ENCODE measurements at regions not wholly inside any gene's neighbourhood (a gene's known extent, or its start where the extent isn't known, plus 50 kb on each side); places are given as distances from the start of the nearest gene placed in this dataset.
"Not testable (repeated sequence)": the region's sequence is repeated elsewhere in the genome, so short reads cannot be mapped to it uniquely, and the experiment has no call there.

DNA sequence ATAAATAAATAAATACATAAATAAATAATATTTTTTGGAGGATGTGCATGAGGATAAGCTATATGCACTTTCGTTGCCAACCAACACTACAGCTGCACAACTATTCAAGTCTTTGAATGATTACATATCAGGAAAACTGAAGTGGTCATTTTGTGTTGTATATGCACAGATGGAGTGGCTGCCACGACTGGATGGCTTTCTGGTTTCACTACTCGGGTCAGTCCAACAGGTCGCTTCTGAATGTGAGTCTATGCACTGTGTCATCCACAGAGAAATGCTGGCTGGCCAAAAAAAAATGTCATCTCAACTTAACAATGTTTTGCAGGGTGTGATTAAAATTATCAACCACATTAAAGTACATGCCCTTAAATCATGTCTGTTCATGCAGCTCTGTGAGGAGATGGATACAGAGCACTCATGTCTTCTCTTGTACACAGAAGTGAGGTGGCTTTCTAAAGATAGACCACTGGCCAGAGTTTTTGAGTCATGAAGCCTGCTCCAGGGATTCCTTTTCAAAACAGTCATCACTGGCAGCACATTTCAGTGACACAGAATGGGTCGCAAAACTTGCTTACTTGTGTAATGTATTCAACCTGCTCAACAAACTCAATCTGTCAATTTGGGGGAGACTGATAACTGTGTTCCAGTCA lies 589.8 kb upstream of the CYLC2 start:
- TF ChIP-seq, protein P1, sequence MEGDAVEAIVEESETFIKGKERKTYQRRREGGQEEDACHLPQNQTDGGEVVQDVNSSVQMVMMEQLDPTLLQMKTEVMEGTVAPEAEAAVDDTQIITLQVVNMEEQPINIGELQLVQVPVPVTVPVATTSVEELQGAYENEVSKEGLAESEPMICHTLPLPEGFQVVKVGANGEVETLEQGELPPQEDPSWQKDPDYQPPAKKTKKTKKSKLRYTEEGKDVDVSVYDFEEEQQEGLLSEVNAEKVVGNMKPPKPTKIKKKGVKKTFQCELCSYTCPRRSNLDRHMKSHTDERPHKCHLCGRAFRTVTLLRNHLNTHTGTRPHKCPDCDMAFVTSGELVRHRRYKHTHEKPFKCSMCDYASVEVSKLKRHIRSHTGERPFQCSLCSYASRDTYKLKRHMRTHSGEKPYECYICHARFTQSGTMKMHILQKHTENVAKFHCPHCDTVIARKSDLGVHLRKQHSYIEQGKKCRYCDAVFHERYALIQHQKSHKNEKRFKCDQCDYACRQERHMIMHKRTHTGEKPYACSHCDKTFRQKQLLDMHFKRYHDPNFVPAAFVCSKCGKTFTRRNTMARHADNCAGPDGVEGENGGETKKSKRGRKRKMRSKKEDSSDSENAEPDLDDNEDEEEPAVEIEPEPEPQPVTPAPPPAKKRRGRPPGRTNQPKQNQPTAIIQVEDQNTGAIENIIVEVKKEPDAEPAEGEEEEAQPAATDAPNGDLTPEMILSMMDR (conservative IDR thresholded peaks at IDR 0.05): no peak
- no peak for TF ChIP-seq ZFX (IDR thresholded peaks at IDR 0.05)
- no peak overlapping the region for H3K27ac ChIP-seq

GRCh38 chr9:102403514-102403913 lies 591.6 kb upstream of the CYLC2 start:
- TF ChIP-seq, protein P1 (conservative IDR thresholded peaks at IDR 0.05): no peak
- no peak for TF ChIP-seq ZFX (IDR thresholded peaks at IDR 0.05)
- no peak overlapping the region for H3K27ac ChIP-seq

- no peak overlapping the region for H3K27ac ChIP-seq
These were observed 596.9 kb upstream of the CYLC2 start for GRCh38 chr9:102398205-102398604.

GRCh38 chr9:102385620-102386019 lies 609.5 kb upstream of the CYLC2 start:
- H3K27ac ChIP-seq: not testable (repeated sequence)

More at GRCh38 chr9:102398205-102398604, 596.9 kb upstream of the CYLC2 start:
- TF ChIP-seq, protein P1 (conservative IDR thresholded peaks at IDR 0.05): no peak
- TF ChIP-seq ZFX (IDR thresholded peaks at IDR 0.05): no peak

DNA sequence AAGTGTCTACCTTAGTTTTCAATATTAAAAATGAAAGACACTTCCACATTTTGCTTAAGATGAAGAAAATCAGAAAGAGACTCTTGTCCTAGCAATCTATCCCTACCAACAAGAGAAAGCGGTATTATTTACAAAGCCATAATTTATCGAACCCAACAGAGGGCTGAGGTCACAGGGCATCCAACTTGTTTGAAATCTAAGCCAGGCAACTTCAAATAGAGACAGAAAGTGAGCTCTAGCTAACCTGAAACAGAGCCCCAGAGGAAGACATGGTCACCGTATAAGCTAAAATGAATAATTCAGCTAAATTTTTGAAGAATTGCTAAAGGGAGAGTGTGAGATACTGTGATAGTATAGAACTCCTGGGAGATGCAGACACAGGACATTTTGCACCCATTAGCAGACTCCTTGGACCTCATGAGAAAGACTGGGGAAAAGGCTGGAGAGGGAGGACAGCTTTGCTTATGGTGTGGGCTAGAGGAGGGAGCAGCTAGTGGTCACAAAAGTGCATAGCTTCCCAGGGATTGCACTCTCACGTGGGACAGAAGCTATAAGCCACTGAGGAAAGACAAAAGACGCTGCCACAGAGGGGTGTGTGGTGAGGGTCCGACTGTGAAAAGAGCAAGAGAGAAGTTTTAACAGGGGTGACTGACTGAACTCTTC lies 624.2 kb upstream of the GRIN3A start:
- no peak overlapping the region for H3K27ac ChIP-seq
- TF ChIP-seq, protein P1 (conservative IDR thresholded peaks at IDR 0.05): no peak
- no peak for TF ChIP-seq ZFX (IDR thresholded peaks at IDR 0.05)

- H3K27ac ChIP-seq: no peak overlapping the region
- TF ChIP-seq, protein P1 (conservative IDR thresholded peaks at IDR 0.05): no peak
- no peak for TF ChIP-seq ZFX (IDR thresholded peaks at IDR 0.05)
These were observed 622.4 kb upstream of the GRIN3A start for GRCh38 chr9:102360846-102361245.

GRCh38 chr9:102355982-102356381 lies 617.5 kb upstream of the GRIN3A start:
- no peak overlapping the region for H3K27ac ChIP-seq
- no peak for TF ChIP-seq ZFX (IDR thresholded peaks at IDR 0.05)
- TF ChIP-seq, protein P1 (conservative IDR thresholded peaks at IDR 0.05): no peak

GRCh38 chr9:102354041-102354440 lies 615.6 kb upstream of the GRIN3A start:
- no peak for TF ChIP-seq ZFX (IDR thresholded peaks at IDR 0.05)
- TF ChIP-seq, protein P1 (conservative IDR thresholded peaks at IDR 0.05): no peak
- no peak overlapping the region for H3K27ac ChIP-seq

DNA sequence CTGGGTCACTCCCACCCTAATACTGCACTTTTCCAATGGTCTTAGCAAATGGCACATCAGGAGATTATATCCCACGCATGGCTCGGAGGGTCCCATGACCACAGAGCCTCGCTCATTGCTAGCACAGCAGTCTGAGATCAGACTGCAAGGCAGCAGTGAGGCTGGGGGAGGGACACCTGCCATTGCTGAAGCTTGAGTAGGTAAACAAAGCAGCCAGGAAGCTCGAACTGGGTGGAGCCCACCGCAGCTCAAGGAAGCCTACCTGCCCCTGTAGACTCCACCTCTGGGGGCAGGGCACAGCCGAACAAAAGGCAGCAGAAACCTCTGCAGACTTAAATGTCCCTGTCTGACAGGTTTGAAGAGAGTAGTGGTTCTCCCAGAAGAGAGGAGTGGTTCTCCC lies 599.0 kb upstream of the GRIN3A start:
- not testable (repeated sequence) for H3K27ac ChIP-seq

All from C4-2B (cell line).